ENCODE measurements at regions not wholly inside any gene's neighbourhood (a gene's known extent, or its start where the extent isn't known, plus 50 kb on each side); places are given as distances from the start of the nearest gene placed in this dataset.
A peak's percentile ranks its signal among the peaks of the same experiment; 100 is the strongest.

DNA sequence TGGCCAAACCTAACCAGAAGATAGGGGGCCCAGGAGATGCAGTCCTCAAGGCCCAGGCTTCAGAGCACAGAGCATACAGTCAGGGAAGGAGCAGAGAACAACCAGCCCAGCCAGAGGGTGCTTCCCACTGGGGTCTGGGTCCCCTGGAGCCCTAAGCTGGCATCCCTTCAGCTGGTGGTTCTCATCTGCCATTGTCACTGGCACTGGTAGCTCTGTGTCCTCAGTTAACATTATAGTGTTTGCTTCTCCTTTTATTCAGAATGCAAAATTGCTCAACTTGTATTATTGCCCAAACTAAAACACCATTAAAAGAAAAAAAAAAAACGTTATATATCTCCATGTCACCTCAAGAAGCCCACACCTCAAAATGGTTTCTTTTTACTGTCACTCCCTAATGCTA, 219.2 kb downstream of the ENC1 start:
- no peak for DNase-seq

DNA sequence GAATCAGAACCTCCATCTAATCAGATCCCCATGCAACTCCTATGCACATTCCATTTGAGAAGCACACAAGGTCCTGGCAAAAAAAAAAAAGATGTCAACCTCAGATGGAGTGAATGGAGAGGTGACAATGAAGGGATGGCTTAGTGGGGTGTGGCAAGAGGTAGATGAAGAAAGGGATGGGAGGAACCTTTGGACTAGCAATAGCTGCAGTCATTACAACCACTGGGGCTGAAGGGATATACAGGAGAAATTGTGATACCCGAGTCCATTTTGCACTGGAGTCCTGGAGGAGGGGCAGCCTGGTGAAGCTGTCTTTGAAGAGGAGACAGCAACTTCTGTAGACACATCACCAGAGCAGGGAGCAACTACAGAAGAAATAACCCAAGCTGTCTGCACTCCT, 219.6 kb downstream of the ENC1 start:
- DNase-seq: no peak

DNA sequence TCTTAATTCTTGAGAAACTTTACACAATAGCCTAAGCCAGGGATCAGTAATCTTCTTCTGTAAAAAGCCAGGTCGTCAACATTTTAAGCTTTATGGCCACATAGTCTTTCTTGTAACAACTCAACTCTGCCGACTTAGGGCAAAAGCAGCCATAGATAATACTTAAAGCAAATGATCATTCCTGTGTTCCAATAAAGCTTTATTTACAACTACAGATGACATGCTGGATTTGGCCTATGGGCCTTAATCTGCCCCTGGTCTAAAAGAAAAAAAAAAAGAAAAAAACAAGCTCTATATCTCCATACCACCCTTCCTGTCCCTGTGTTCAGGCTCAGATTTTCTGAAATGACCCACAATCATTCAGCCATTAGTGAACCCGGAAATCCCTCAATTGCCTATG, 220.3 kb downstream of the ENC1 start:
- DNase-seq: no peak

DNA sequence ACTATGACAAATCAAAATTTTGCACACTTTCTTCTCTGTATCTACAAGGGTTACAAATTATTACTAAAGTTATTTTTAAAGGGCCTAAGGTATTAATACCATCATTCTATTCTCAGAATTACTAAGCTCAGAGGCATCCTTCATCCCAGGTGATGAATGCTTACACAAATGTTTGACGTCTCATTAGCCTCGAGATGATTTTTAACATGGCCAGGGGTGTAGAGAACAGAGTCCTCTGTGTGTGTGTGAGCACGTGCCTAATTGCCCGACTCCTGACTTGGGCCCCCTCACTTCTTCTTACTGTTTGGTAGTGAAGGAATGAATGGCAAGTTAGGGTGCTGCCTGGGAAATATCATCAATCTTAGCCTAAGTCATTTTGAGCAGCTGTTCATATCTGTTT, 221.1 kb downstream of the ENC1 start:
- DNase-seq: no peak

DNA sequence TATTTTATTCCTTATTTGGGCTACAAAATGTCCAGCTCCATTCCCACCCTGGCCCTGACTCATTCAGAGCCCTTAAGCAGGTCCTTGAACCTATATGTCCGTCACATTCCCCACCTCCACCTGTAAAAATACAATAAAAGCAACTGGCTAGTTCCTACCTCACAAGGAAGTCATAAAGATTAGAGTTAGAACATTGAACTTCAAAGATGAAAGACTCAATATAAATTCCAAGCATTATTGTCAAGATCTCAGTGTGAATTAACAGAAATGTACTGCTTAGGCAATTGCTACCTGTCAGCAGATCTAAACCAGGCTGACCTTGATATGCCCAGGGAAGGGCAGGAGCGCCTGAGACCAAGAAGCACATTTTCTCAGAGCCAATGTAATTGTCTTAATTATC, 221.8 kb downstream of the ENC1 start:
- no peak for DNase-seq

DNA sequence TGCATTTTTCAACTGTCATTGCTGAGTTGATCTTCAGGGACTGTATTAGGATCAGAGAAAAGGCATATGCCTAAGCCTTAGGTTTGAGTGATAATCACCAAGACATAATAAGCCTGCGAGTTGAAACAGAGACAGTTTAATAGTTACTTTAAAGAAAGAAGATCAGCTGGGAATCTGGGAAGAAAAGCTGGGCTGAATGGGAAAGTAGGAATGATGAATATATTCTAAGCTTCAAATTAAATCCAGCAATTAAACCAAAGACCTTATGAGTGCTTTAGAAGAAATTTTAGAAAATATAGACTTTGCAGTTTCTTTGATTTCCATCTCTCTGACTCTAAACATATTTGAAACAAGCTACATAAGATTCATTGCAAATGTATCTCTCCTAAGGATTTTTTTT, 222.3 kb downstream of the ENC1 start:
- no peak for DNase-seq

DNA sequence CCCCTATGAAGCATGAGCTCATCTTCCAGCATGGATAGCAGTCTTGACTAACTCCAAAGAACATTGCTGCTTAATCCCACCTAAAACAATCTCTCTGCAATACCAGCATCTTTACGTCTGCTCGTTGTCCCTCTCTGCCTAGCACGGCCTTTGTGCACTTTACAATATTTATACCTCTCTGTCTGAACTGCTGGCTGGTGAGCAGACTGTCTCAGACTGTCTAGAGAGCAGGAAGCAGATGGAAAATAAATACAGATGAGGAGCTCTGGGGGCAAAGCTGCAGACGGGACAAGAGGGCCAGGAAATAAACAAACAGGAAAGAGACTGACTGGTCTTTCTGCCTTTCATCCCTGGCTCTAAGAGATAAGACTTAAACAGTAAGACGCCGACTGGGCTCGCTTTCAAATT, 224.8 kb downstream of the ENC1 start:
- DNase-seq: no peak

DNA sequence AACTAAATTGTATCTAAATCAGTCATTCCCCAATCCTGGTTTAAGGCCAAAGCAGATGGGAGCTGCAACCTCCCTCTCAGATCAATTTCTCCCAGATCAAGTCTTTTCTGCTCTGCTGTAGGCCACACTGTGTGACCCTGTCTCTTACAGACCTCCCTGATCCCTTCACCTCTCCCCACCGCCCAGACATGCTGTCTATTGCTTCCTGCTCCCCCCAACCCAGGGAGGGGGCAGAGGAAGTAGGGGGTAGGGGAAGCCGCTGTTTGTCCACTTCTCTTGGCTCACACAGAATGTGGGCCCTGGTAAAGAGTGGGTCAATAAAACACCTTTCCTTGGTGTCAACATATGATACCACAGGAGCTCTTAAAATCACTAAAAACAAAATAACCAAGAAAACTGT, 226.3 kb downstream of the ENC1 start:
- no peak for DNase-seq

DNA sequence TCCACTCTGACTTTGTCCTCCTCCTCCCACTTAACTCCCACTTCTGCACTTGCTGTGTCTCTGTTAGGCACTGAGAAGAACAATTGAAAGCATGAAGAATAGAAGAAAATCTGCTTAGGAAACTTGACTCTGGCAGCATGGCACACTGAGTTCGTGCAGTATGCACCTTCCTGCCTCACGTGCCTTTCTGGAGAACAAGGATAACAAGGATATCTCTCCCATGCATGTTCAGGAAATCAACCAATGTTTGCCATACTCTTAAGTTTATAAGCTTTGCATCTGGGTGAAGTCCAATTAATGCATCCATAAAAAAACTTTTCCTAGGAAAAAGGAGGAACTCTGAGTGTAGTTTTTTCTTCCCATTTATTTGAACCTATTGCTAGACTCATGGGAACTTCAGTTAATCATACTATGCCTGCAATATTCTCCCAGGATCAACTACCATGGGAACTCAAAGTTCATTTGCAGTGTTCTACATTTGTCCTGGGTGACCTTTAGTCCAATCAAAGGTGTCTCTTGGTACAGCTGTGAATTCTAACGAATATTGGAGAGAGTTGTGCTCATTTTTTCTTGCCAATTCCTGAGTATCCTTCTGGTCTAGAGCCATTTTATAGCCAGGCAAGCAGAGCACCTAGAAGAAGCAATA, 227.0 kb downstream of the ENC1 start:
- DNase-seq: no peak

DNA sequence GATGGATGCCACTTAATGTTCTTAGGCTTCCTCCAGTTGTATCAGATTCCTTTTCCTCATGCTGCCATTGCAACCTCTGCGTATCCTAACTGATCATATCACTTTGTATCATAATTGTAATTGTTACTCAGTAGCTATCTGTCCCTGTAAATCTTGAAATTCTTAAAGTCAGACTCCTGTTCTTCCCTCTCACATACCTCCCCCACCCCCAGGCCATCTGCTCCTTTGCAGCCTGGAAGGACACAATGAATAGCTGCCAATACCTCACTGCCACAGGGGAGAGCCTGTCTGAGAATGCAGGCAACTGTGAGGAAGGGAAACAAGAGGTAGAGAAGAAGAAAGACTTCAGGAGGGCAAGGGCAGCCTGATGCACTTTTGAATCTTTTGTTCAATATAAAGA, 228.5 kb downstream of the ENC1 start:
- no peak for DNase-seq

DNA sequence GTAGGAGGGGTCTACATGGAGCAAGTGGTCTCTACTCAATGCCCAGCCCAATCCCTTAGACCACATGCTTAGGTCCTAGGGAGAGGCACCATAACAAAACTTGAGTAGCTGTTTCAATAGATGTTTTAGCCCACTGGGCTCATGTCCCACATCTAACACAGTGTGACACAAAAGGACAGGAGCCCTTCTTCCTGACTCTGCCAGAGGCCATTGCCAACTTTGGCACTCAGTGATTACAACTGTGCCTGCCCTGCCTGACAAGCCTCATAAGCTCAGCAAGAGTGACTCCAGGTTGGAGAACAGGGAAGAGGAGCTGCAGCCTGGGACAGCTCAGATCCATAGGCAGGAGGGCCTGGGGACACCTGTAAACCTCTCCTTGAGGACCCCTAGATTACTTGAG, 230.8 kb downstream of the ENC1 start:
- no peak for DNase-seq

DNA sequence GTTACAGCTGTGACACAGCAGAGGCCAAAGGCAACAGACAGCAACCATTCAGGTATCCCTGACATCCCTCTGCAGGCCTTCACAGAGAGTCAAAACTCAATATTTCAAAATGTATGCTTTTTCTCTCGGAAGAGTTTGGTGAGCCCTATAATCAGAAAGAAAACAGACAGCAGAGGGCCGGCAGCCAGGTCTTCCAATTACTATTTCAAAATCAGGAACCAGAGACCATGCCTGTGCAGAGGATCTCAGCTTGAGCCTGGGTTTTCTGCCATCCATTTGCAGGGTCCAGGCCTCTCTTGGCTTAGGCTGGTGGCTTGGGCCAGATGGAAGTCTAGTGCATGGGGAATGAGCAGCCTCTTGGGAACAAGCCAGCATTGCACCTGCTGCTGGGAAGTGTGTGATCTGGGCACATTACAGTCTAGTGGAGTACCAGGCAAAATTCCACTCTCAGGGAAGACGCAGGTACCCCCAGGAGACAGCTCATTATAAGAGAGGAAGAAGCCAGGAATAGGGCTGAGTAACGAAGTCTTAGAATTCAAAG, 231.3 kb downstream of the ENC1 start:
- DNase-seq: peak; percentile 9

DNA sequence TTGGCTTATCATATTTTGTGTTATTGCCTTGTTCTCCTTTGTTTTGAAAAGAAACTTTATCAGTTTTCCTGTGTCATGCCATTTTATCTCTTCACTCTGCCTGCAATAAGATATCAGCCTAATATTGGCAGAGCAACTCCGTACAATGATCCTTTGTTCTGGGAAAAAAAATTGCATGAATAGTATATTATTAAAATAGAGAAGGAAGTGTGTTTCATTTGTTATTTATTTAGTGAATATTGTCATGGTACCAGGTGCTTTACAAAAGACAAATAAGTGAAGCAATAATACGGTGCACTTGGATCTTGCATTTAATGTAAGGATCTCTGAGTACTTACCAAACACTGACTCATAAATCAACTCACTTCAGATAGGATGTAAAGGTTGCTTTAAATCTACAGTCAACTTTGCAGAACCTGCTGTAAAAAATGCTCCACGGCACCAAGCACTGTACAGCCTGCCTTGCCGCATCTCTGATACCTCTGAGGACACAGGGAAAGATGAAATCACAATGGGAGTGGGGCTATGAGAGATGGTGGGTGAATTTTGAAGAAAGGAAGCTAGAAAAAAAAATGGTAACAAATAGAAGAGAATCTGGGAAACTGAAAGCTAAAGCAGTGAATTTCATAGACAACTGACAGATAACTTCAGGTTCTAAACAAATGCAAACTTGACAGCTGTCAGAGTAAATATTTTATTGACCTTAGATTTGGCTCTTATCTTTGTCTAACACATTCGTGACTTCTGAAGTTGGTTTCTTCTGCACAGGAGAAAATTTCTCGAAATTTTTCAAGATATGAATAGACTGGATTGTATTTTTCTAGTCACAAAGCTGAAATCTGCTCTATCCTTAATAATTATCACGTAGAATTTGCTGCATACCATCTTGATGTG, 232.1 kb downstream of the ENC1 start:
- DNase-seq: peak; percentile 40

DNA sequence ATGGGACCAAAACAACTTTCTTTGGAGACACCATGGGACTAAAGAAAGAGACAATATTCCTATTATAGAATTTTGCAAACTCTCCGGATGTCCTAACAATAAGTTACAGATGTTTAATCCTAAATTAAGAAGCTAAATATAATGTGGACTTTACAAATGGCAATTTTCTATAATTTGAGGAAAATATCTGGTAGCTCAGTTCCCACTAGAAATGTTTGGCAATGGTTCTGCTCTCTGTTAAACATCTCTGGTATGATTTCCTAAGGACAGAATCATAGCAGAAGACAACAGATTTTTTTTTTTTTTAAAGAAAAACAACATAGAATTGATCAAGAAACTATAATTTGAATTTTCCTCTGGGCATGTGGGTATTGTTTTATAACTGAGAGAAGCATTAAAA, 232.8 kb downstream of the ENC1 start:
- no peak for DNase-seq

DNA sequence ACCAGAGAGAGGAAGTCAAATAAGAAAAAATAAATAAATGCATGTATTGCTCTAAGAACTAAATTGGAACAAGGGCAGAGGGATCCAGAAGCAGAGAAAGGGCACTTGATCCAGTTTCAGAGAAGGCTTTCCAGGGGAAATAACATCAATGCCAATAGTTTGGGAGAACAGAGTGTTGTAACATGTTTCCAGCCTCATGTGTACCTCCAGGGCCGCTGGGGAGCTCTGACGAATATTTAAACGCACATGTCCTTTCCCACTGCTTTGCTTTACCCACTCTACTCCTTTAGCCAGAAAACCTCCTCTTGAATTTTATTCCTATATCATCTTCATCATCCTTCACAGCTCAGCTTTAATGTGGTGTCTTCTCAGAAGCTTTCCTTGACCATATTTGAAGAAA, 233.7 kb downstream of the ENC1 start:
- DNase-seq: no peak

DNA sequence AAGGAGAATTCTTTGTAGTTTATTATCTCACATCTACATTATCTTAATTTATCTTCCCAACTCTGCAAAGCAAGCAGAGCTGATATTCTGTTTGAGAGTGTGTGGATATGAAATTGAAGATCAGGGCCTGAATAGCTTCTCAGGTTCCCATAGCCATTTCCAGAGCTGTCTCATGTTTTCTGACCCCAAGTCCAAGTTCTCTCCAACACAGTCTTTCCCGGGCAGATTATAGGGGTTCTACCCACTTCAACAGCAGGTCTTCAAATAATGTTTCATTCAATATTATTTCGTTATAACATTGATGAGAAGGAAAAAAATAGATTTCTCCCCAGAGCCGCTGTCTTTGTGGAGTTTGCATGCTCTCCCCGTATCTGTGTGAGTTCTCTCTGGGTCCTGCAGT, 234.9 kb downstream of the ENC1 start:
- no peak for DNase-seq

DNA sequence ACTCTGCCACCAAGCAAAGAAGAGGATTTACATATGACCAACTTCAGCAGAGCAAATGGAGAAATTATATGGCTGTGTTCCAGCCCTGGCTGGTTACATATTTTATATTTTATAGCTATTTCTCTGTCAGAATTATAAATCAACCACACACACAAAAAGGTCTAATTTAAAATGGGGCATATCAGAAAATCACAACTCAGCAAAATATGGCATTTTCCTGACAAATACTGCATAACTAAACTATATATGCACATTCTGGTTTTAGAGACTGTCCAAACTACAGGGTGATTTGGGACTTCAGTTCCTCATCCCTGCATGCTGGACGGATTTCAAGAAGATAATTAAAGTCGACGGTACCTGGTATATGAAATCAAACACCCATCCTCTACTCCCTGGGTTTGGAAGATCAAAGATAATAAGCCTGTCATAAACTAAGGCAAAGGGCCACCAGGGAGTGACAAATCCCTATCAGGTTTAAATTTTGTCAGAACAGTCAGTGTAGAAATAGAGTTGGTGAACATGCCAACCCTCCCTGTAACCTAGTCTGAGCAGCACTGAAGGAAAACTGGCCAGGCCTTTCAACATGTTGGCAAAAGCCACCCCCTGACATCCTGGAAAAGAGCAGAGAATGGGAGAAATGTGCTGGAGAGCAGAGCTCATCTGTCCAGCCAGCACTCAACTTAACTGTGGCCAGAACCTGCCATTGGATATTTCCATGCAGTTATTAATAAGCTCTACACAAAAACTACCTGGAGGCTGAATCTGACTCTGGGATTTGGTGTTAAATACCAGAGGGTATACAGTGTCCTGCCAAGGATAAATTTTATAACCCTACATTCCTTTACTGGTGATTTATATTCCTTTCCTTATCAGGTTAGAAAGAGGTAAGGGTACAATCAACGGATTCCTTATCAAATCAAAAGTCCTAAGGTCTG, 235.7 kb downstream of the ENC1 start:
- no peak for DNase-seq

DNA sequence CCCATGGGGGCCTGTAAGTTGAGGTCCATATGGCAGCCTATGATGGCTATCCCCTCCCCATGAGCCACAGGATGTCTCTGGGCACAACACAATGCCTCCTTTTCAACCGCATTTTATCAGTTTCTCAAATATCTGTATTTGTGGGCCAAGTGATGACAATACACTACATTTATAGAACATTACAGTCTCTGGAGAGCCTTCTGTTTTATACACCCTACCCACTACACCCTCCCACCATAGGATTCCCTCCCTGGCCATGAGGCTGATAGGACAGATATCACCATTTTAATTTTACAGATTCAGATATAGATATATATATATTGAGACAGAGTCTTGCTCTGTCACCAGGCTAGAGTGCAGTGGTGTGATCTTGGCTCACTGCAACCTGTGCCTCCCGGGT, 236.8 kb downstream of the ENC1 start:
- DNase-seq: no peak

DNA sequence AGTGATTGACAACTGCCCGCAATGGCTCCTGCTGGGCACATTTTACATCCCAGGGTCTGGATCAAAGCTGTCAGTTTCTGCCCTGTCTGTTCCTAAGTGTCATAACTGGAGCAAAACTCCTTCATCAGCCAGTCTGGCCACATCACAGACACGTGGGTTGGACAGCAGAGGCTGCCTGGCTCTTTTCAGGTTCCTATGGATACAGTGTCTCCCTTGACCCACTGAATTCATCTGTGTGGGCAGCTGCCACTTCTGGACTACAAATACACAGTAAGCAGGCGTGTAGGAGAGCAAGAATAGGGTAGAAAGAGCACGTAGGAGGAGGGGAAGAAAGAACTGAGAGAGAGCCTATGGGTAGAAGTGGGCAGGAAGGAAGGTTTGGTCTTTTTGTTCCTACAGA, 238.0 kb downstream of the ENC1 start:
- DNase-seq: peak; percentile 64

DNA sequence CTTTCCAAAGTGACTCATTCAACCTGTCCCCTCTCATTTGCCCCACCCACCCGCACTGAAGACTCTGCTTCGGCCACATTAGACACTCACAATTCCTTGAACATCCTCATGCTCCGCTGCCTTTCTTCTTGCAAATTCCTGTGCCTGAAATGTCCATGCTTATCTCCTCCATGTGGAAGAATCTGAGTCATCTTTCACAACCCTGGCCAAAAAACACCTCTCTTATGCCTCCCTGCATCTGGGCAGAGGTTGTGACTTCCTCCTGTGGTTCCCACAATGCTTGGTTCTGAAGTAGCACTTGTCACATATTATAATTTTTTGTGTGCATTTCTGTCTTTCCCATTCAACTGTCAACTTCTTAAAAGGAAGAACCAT, 238.6 kb downstream of the ENC1 start:
- no peak for DNase-seq

DNA sequence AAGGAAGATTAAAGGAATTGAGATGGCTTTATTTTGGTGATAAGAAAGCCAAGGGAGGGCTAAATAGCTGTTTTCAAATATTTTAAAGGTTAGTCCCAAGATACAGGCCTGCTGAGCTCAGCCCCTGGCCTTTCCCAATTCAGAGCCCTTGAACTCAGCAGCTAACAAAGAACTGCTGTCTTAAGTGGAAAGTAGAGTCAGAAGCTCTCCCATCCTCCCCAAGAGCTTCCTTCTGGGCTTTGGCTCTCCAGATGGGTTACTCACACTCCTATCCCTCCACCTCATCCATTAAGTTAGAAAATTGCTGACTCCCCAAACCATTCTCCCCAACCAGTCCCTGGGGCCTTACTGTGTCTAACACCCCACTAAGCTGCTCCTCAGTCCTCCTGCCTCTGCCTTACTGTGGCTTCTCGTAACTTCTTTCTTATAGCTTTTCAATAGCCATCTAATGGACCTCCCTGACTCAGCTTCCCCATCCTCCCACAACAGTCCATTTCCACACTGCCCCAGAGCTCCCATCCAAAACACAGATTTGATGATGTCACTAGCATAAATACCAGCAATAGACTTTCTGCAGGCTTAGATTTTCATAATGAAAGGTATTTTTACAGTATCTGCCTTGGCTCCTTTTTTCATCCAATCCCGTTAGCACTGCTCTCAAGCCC, 239.1 kb downstream of the ENC1 start:
- DNase-seq: no peak

DNA sequence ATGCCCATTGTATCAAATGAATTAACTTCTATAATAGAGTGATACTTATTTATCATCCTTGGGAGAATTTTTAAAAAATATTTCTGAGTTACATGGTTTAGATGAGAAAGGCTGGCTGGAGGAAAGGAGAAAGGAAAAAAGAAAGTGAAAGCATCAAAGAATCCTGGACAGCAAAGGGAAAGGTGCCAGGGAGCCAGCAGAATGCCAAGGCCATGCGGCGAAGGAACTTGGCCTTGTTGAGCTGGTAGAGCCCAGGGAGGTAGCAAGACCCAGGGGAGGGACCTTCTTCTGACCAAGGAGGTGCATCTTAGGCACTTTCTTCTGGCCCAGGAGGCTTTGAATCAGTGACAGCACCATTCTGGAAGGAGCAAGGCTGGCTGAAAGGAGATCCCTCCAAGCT, 240.5 kb downstream of the ENC1 start:
- DNase-seq: no peak

All from NCI-H146 (cell line).